ENCODE measurements at regions not wholly inside any gene's neighbourhood (a gene's known extent, or its start where the extent isn't known, plus 50 kb on each side); places are given as distances from the start of the nearest gene placed in this dataset.
A peak's percentile ranks its signal among the peaks of the same experiment; 100 is the strongest.
"Not testable (repeated sequence)": the region's sequence is repeated elsewhere in the genome, so short reads cannot be mapped to it uniquely, and the experiment has no call there.

- no peak for DNase-seq (ENCODE audit: low read depth in 2 of 2)
These were observed 426.4 kb downstream of the TMEM121 start for GRCh38 chr14:105952826-105953225.

- not testable (repeated sequence) for DNase-seq (ENCODE audit: low read depth in 2 of 2)
These were observed 435.2 kb downstream of the TMEM121 start for GRCh38 chr14:105961625-105962024.

DNA sequence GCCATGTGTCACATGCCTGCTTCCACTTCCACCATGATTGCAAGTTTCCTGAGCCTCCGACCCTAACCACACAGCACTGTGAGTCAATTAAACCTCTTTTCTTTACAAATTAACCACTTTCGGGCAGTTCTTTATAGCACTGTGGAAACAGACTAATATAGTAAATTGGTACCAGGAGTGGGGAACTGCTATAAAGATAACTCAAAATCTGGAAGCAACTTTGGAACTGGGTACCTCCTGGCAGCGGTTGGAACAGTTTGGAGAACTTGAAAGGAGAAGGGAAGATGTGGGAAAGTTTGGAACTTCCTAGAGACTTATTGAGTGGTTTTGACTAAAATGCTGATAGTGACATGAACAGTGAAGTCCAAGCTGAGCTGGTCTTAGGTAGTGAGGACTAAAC lies 436.1 kb downstream of the TMEM121 start:
- no peak for DNase-seq (ENCODE audit: low read depth in 2 of 2)

- DNase-seq (ENCODE audit: low read depth in 2 of 2): no peak
These were observed 441.9 kb downstream of the TMEM121 start for GRCh38 chr14:105968291-105968690.

DNA sequence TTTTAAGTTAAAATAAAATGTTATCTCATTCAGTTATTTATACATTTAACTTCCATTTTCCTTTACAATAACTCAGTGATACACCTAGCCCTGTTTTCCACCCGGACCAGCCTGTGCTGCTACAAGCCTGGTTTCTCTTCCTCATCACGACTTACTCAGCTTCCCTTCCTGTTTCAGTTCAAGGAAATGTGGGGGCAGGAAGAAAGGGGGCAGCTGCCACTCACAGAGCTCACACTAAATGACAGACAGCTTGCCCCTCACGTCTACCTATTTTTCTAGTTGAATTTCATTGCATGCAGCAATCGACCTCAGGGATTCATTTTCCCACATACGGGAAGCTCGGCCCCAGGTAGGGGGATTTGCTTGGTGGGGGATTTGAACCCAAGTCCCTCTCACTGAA lies 442.6 kb downstream of the TMEM121 start:
- DNase-seq (ENCODE audit: low read depth in 2 of 2): not testable (repeated sequence)

DNA sequence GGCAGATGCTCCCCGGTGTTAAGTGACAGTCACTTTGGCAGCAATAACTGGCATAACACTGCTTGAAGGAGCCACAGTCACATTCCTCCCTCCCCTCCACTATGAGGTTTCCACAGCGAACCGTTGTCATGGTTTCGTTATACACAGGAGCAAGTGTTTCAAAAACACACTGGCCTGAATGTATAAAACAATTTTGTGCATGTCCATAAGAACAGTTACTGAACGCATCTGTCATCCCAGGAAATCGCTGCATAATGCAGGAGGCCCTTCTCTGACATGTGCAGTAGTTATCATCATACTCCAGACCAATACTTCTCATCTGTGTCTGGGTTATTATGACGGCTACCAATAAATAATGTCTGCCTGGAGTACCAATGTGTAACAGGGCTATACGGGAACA lies 444.4 kb downstream of the TMEM121 start:
- not testable (repeated sequence) for DNase-seq (ENCODE audit: low read depth in 2 of 2)

GRCh38 chr14:105971593-105972500 lies 445.5 kb downstream of the TMEM121 start:
- DNase-seq (ENCODE audit: low read depth in 2 of 2): no peak

GRCh38 chr14:105974902-105975301 lies 448.5 kb downstream of the TMEM121 start:
- DNase-seq (ENCODE audit: low read depth in 2 of 2): peak; percentile 56 to 71

- no peak for DNase-seq (ENCODE audit: low read depth in 2 of 2)
These were observed 452.4 kb downstream of the TMEM121 start for GRCh38 chr14:105978618-105979295.

GRCh38 chr14:105979446-105979845 lies 453.1 kb downstream of the TMEM121 start:
- no peak for DNase-seq (ENCODE audit: low read depth in 2 of 2)

DNA sequence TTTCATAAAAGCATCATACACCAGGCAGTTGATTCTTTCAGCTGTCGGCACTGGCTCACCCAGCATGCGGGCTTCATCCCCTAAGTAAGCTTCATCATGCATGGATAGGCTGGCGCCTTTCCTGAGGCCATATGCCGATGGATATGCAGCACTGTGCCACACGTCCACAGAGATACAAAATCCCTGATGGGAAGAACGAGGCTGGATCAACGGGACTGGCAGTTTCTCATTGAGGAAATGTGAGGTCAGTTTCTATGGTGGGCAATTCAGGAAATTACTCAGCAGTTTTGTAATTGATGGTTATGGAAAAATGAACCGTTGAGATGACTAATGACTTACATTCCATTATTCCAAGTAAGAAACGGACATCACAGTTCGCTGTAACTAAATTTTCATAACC lies 453.8 kb downstream of the TMEM121 start:
- DNase-seq (ENCODE audit: low read depth in 2 of 2): no peak

- not testable (repeated sequence) for DNase-seq (ENCODE audit: low read depth in 2 of 2)
These were observed 455.3 kb downstream of the TMEM121 start for GRCh38 chr14:105981517-105982302.

DNA sequence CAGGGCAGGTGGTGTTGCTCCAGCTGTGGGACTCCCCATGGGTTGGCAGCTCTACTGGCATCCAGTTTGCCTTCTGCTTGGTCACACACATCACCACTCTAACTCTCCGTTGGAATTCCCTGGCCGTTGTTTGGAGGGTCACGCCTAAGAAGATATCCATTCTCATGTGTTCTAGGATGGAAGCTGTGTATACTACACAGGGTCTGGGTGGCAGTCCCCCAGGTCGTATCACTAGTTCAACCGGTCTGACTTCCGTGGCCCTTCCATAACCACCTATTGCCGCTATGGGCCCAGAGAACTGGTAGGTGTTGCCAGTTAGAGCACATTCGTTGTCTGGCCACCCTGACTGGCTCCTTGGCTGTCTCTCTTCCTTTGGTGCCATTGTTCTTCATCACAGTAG lies 456.3 kb downstream of the TMEM121 start:
- no peak for DNase-seq (ENCODE audit: low read depth in 2 of 2)

- DNase-seq (ENCODE audit: low read depth in 2 of 2): no peak
These were observed 460.5 kb downstream of the TMEM121 start for GRCh38 chr14:105986894-105987284.

GRCh38 chr14:105987563-105987962 lies 461.2 kb downstream of the TMEM121 start:
- DNase-seq (ENCODE audit: low read depth in 2 of 2): no peak

GRCh38 chr14:105989566-105990302 lies 463.4 kb downstream of the TMEM121 start:
- peak in 1 of 2 donors; percentile 26 for DNase-seq (ENCODE audit: low read depth in 2 of 2)

DNA sequence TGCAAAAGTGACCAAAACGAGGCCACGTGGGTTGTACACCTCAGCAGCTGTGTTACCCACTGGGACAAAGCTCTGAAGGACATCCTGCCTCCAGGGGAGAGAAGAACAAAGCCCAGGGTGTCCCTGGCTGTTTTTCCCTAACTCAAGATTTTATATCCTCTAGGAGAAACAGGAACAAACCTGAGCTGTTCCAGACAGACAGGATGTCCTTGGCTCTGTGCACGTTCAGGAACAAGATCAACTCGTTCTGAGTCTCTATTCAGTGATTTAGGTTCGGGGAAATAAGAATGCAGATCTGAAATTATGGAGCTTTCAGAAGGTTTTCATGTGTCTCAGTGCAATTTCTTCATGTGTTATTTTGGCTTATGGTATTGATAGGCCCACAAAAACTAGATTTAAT lies 465.3 kb downstream of the TMEM121 start:
- DNase-seq (ENCODE audit: low read depth in 2 of 2): not testable (repeated sequence)

DNA sequence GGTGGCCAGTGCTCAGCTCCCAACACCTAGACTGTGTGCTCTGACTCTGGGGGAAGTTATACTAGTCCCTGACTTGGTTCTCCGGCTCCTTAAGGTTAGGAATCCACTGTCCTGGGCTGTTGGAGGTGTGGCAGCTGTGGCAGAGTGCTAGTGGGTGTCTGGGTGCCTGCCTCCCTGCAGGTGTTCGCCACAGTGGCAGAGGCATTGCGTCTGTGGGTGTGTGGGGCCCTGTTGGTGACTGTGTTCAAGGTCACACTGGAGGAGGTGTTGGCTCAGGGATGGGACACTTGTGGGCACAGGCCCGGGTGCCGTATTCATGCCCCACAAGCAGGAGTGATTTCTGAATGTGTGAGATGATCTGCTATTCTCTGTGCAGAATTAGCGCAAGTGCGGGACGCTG lies 467.4 kb downstream of the TMEM121 start:
- DNase-seq (ENCODE audit: low read depth in 2 of 2): no peak

GRCh38 chr14:105995011-105995710 lies 468.8 kb downstream of the TMEM121 start:
- not testable (repeated sequence) for DNase-seq (ENCODE audit: low read depth in 2 of 2)

DNA sequence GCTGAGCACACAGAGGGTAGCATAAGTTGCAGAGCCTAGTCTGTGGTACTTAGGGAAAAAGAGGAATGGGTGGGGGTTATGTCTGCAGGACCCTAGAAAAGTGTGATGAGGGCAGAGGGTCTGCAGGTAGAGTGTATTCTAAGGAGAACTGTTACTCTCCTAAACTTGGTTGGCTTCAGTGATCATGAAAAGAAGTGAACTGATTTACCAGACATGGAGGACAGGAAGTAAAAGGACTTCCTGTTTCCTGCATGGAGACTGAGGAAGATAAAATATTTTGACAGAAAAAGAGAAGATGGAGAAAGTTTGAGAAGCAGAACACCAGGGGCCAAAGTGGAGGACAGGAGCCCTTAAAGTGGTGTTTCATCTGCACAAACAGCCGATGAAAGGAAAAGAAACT lies 472.2 kb downstream of the TMEM121 start:
- not testable (repeated sequence) for DNase-seq (ENCODE audit: low read depth in 2 of 2)
